Activated CD4-positive, alpha-beta T cell treated with anti-CD3 and anti-CD28 coated beads for 48 hours (primary cell): ENCODE measurements at regions not wholly inside any gene's neighbourhood (a gene's known extent, or its start where the extent isn't known, plus 50 kb on each side); places are given as distances from the start of the nearest gene placed in this dataset.
"Not testable (repeated sequence)": the region's sequence is repeated elsewhere in the genome, so short reads cannot be mapped to it uniquely, and the experiment has no call there.

Source experiments
- DNase-seq: peaks from one replicate; pipeline ENCODE4 v3.0.0-alpha.2; 2020

GRCh38 chr12:131624756-131625501, 86.0 kb upstream of the SFSWAP start:
- not testable (repeated sequence) for DNase-seq

- DNase-seq = not testable (repeated sequence)
These were observed 84.7 kb upstream of the SFSWAP start for GRCh38 chr12:131625966-131626722.

GRCh38 chr12:131627151-131628022, 83.5 kb upstream of the SFSWAP start:
- peak; percentile 31 for DNase-seq

DNA sequence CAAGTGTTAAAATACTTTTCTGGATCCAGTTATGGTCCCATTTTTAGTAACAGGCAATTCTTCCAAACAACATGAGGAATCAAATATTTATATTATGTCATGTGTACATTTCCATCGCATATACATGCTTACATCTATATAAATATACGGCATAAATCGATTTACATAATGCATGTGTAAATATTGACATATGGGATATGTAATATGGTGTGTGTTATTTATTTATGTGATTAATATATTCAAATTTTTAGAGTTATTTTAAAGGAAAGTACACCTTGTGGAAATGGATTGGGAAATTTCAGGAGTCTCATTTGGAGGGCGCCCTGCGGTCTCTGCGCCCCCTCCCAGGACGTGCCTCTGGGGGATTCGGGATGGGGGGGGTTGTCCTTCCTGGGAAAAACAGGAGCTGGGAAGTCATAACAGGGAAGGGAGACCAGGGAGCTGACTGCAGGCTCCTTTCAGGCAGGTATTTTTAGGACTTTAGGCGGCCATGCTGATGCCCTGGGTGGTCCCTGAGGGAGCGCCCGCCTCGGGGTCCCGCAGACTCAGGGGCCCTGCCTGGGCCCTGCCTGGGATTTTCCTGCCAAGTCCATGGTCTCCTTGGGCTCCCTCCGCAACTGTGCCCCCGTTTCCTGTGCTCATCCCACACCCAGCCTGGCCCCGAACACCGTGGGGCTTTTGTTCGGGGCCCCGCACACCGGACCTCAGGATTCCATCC, 82.7 kb upstream of the SFSWAP start:
- no peak for DNase-seq

GRCh38 chr12:131628766-131629448, 82.0 kb upstream of the SFSWAP start:
- DNase-seq = no peak

- DNase-seq = no peak
These were observed 79.7 kb upstream of the SFSWAP start for GRCh38 chr12:131631230-131631629.

GRCh38 chr12:131631889-131632651, 78.8 kb upstream of the SFSWAP start:
- not testable (repeated sequence) for DNase-seq

- not testable (repeated sequence) for DNase-seq
These were observed 78.3 kb upstream of the SFSWAP start for GRCh38 chr12:131632652-131633023.

GRCh38 chr12:131633610-131634009, 77.3 kb upstream of the SFSWAP start:
- not testable (repeated sequence) for DNase-seq

GRCh38 chr12:131634037-131634436, 76.9 kb upstream of the SFSWAP start:
- DNase-seq = no peak

DNA sequence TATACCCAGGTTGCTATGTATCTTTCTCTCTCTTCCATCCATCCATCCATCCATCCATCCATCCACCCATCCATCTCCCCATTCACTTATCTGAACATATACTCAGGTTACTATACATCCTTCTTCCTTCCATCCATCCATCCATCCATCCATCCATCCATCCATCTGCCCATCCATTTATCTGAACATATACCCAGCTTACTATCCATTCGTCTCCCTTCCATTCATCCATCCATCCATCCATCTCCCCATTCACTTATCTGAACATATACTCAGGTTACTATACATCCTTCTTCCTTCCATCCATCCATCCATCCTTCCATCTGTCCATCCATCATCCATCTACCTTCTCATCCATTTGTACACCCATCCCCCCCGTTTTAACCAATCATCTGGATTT, 75.9 kb upstream of the SFSWAP start:
- DNase-seq = not testable (repeated sequence)

- no peak for DNase-seq
These were observed 75.3 kb upstream of the SFSWAP start for GRCh38 chr12:131635491-131636122.

DNA sequence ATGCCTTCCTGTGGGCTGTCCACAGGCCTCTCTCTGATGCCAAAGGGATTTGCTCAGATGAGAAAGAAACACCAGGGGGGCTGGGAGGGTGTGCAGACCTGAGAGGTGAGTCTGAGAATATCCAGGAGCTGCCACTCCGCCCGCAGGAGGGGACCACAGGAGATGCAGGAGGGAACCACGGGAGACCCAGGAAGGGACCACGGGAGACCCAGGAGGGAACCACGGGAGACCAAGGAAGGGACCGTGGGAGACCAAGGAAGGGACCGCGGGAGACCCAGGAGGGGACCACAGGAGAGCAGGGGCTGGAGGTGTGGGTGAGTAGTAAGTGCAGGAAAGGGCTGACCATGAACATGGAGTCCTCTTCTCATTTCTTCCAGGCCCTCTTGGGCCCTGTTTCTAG, 74.6 kb upstream of the SFSWAP start:
- DNase-seq = no peak

DNA sequence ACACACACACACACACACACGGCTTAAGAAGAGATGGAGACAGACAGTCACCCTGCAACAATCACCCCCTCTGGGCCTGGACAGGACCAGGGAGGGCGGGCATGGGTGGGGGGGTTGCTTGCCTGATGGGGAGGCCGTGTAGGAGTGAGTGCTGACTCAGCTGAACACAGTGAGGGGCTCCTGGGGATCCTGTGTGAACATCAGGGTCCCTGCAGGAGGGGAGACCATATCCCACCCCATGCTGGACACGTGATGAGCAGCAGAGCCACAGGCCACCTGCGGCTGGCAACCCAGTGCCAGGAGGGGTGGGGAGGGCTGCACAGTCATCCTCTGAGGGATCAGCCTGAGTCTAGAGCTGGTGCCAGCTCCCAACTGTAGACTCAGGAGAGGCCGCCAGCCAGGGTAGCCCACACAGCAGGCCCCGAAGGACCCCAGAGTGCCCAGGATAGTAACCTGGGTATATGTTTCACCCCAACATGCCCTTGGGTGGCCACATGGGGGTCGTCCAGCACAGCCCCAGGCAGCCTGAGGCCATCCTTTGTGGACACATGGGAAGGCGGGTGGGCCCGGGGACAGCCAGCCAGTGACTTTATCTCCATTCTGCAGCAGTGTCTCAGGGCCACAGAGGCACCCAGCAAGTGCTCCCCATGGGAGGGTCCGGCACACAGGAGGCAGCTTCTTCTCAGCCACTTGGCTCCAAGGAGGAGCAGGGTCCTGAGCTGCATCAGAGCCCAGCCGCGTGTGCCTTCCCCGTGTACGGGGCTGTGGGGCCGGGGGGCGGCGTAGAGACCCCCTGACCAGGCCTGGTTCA, 73.7 kb upstream of the SFSWAP start:
- DNase-seq = no peak

DNA sequence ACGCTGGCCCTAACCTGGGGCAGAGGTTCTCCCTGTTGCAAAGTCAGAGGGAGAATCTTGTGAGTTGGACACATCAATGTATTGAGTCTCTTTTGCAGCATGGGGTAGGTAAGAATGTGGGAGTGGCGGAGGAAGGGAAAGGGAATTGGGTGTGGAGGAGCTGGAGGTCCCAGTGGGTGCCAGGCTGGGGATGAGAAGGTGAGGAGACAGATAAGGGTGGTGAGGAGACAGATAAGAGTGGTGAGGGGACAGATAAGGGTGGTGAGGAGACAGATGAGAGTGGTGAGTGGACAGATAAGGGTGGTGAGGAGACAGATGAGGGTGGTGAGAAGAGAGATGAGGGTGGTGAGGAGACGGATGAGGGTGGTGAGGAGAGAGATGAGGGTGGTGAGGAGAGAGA, 72.9 kb upstream of the SFSWAP start:
- DNase-seq = no peak

GRCh38 chr12:131639270-131639940, 71.5 kb upstream of the SFSWAP start:
- DNase-seq = no peak

GRCh38 chr12:131640525-131640924, 70.4 kb upstream of the SFSWAP start:
- DNase-seq = no peak

GRCh38 chr12:131641315-131641714, 69.6 kb upstream of the SFSWAP start:
- DNase-seq = no peak

DNA sequence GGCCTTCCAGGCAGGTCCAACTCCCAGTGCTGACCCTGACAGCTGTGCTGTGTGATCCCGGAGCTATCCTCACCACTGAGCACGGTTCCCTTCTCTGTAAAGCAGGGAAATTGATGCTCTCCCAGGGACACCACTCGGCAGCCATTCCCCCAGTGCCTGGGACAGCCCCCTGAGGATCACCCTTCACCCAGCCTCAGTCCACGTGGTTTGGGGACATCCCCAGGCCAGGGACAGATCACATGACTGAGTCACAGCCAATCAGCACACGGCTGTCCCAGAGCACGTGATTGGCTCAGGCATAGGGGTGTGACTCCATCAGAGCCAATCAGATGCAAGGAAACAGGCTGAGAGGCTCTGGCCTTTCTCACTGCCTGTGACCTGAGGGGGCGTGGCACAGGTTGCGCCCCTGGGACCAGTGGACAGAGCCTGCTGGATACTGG, 68.8 kb upstream of the SFSWAP start:
- peak; percentile 43 for DNase-seq
